HG02642 (cell line): ENCODE measurements at regions not wholly inside any gene's neighbourhood (a gene's known extent, or its start where the extent isn't known, plus 50 kb on each side); places are given as distances from the start of the nearest gene placed in this dataset.
"Not testable (repeated sequence)": the region's sequence is repeated elsewhere in the genome, so short reads cannot be mapped to it uniquely, and the experiment has no call there.

Experiments used
- ATAC-seq: cut with Tn5 transposase; IDR thresholded peaks from one replicate; pipeline ENCODE4 v1.9.1; 2021; ENCODE audit warnings: mild to moderate bottlenecking; ENCODE audit not compliant: unreplicated experiment, poor library complexity

DNA sequence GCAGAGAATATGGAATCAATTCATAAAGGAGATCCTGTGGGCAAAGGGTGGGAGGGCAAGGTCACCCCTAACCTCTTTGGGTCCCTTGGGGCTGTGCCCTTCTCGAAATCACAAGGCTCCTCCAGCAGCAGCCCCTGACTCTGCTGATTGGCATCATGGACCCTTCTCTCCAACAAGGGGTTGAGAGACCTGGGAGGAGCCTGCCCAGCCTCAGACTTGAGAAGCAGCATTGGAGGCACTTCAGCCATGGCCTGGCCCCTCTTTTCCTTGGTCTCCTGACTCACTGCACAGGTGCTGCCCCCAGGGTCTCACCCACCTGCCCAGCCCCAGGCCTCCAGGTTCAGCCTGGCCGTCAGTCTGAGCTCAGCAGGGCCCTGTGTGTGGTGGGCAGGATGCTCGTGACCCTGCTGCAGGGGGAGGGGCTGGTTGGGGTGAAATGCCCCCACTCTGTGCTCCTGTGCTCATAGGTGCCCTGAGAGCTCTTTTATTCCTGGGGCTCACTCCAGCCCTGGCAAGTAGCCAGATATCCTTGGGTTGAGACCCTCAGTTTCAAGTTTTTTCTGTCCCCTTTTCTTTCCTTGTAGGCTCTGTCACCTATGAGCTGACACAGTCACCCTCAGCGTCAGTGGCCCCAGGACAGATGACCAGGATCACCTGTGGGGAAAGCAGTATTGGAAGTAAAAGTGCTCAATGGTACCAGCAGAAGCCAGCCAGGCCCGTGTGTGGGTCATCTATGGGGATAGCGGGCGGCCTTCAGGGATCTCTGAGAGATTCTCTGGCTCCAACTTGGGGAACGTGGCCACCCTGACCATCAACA, 110.8 kb downstream of the GGTLC2 start:
- ATAC-seq: no peak

GRCh38 chr22:22755778-22756100, 111.3 kb downstream of the GGTLC2 start:
- no peak for ATAC-seq

DNA sequence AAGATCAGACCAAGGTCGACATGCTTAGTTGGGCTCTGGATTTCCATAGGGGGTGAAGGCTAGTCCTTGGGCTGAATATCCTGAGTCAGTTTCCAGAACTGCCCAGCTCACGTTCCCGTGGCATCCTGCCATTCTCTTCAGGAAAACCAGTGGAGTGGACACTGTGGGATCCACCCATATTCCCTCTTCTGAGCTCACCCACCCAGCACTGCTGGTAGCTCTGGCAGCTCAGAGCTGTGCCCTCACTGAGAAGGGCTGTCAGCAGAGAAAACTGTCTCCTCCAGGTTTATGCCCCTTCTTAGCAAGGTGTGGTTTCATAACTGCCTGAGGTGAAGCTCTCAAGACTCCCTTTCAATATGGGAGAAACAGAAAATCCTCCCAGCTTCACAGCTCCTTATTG, 111.7 kb downstream of the GGTLC2 start:
- no peak for ATAC-seq

DNA sequence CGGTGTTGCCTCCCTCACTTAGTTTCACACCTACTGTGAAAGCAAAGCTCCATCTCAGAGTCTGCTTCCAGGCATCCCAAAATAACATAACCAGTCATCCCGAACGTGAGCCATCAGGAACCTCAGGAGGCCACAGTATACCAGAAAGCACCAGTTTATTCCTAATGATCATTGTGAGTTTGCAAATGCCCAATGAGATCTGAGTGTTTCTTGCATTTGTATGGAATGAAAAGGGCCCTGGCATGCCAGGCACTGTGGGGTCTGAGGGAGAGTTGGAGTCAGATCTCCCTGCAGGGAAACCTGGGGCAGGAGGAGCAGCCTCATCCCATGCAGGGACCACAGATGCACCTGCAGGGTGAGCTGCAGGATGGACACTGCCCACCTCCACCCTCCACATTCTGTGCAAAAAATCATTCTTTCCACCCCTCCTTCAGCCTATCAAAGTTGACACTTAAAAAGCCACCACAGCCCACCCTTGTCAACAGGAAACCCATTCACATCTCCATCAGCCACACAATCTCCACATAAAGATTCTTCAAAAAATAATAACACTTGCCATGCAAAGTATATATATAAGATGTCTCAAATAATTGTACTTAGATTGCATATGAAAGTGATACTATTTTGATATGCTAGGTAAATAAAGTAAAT, 112.3 kb downstream of the GGTLC2 start:
- not testable (repeated sequence) for ATAC-seq

- not testable (repeated sequence) for ATAC-seq
Observed at GRCh38 chr22:22758101-22758807, 113.8 kb downstream of the GGTLC2 start.

GRCh38 chr22:22759371-22759770, 115.0 kb downstream of the GGTLC2 start:
- ATAC-seq: no peak

DNA sequence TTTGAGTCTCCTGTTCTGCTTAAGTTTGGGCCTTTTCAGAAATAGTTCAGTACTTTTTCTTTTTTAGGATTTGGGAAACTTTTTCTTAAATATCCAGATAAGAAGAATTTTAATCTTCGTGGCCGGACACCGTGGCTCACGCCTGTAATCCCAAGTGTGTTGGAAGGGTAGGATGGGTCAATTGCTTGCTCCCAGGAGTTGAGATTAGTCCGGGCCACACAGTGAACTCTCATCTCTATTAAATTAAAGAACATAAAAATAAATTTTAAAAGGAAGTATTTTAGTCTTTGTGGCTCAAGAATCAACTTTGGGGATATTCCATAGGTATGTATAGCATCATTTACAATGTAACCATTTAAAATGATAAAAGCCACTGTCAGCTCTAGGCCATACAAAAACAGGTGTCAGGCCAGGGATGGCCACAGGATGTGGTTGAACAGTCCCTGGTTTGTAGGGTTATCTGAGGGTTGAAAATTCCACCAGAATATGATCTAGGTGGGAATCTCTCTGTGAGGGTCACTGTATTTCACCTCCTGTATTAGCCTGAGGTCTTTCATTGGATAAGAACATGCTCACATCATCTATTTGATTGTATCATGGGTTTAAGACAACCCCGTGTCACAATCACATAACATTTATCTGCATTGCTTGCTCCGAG, 115.6 kb downstream of the GGTLC2 start:
- ATAC-seq: no peak

DNA sequence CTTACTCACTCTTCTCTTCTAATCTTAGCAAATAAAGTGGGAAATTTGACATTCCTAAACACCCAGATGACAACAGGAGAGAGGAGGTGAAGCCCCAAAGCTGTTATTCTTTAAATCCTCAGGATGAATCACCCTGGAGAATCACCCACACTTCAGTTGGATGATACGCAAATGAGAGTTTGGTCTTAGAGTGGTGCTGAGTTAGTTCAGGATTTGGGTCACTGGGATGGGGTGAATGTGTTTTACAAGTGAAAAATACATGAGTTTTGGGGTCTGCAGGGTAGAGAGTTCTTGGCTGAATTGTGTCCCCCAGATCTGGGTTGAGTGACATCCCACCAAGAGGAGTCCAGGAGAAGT, 117.2 kb downstream of the GGTLC2 start:
- no peak for ATAC-seq

DNA sequence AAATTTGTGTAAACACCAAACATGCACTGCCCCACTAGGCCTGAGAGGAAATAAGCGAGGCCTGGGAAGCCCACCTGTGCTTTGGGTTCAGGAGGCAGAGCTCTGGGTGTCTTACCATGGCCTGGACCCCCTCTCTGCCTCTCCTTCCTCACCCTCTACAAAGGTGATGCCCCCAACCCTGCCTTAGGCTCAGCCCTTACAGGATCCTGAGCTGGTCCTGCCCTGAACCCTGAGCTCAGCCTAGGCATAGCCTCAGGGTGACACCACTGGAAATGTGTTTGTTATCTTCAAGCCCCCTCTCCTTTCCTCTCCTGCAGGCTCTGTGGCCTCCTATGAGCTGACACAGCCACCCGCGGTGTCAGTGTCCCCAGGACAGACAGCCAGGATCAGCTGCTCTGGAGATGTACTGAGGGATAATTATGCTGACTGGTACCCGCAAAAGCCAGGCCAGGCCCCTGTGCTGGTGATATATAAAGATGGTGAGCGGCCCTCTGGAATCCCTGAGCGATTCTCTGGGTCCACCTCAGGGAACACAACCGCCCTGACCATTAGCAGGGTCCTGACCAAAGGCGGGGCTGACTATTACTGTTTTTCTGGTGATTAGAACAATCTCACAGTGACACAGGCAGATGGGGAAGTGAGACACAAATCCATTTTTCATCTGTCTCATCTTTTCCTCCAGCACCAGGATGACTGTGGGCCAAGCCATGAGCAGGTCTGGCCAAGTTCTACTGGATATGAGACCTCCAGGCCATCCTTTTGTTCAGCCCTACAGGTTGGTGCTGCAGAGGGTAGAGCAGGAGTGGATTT, 117.8 kb downstream of the GGTLC2 start:
- ATAC-seq: no peak

DNA sequence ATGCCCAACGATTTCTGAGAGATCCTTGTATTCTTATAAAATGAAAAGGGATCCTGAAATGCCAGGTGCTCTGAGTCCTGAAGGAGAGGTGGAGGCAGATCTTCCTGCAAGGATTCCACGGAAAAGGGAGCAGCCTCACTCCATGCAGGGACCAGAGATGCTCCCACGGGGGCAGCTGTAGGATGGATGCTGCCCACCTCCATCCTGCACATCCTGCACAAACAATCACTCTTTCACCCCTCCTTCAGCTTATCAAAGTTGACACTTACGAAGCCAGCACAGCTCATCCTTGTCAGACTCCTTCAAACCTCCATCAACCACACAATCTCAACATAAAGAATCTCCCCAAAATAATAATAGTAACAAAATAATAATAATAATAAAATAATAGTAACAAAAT, 119.1 kb downstream of the GGTLC2 start:
- ATAC-seq: no peak

DNA sequence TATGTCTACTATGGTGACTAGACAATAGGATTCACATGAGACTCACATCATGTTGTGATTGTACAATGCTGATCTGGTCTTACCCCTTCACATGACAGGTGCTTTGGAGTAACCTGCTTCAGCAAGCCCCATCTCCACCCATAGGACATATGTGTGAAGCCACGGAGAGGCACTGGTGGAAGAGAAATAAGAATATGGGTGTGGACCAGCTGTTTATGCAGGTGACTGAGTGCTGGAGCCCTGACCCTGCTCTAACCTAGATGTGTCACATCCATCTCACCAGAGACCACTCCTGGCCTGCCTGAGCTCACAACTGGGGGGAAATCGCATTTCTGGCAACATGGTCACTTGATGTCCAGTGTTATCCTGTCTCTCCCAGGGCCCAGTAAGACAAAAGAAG, 119.7 kb downstream of the GGTLC2 start:
- no peak for ATAC-seq

DNA sequence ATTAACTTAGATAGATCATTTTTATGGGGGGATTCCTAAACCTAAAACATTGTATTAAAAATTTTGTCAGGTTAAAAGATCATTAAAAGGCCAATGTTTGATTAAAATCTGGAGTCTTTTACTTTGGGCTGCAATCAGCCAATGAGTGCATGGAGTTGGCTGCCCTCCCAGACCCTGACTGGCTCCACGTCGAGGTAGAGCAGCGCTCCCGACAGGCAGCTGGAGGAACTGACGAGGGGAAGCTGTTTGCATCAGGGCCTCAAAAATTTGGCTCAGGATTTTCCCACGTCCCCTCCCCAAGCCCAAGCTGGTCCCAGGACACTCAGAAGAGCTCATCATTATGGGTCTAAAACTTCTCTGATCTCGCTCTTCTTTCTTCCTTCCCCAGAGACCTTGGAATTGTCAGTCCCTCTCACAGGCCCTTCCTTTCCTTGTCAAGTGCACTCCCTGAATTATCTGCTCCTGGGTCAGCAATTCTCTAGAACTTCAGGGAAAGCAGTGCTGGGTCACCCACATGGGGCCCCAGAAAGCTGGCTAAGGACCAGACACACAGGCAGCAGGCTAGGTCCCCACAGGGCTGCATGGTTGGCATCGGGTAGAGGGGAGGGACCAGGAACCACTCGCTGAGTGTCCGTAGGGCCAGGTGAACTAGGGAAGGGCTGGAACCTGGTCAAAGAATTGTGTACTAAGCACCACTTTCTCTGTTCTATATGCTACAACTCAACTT, 119.6 kb upstream of the IGLL5 start:
- no peak for ATAC-seq

DNA sequence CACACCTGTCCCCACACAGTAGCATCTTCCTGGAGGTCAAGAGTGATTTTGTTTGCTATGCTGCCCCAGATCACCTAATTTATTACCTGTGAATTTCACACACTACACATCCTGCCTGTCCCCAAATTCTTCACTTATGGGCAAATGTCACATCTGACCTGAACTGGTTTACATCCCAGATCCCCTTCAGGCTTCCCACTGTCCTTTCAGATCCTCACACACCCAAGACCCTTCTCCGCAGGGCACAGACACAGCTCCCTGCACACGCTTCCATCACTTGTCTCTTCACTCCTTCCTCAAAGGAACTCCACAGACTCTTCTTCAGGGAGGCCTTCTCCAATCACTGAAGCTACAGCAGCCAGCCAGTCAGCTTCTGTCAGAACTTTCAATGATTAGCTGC, 118.7 kb upstream of the IGLL5 start:
- no peak for ATAC-seq

GRCh38 chr22:22769434-22770279, 118.0 kb upstream of the IGLL5 start:
- ATAC-seq: no peak

DNA sequence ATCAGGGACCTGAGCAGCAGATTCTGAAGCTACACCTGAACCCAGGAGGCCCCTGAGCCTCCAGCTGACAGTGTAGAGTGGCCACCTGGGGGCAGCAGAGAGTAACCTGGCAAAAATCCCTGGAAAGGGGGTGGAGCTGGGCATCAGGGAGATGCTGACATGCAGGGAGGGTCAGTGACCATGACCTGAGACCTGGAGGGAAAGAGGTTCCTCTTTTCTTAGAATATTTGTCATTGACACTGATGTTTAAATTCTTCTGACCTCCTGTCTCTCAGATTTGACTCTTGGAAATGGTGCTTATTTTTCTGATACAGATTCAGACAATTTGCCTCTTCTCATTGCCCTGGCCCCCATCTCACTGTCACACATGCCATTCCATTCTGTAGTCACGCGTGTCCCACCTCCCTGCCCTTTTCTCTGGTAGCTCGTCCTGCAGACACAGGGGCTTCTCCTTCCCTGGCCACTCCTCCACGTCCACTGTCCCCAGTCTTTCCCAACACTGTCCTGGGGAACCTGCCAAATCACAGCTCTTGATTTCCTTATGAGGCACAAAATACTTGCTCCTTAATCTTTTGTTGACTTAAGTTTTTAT, 117.2 kb upstream of the IGLL5 start:
- ATAC-seq: no peak

GRCh38 chr22:22770881-22771280, 116.7 kb upstream of the IGLL5 start:
- ATAC-seq: no peak

GRCh38 chr22:22771696-22772377, 115.8 kb upstream of the IGLL5 start:
- ATAC-seq: no peak

DNA sequence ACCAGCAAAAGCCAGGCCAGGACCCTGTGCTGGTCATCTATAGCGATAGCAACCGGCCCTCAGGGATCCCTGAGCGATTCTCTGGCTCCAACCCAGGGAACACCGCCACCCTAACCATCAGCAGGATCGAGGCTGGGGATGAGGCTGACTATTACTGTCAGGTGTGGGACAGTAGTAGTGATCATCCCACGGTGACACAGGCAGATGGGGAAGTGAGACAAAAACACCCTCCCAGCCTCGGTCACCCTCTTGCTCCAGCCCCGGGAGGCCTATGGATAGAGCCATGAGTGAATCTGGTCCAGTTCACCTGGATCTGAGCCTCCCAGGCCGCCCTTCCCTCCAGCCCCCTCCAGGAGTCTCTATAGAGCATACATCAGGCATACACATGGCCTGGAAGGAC, 115.2 kb upstream of the IGLL5 start:
- ATAC-seq: no peak
